Right lobe of liver (tissue), 6 donors: ENCODE measurements at regions not wholly inside any gene's neighbourhood (a gene's known extent, or its start where the extent isn't known, plus 50 kb on each side); places are given as distances from the start of the nearest gene placed in this dataset.

Experiments used
- ATAC-seq, 4 donors: fragments of 200-7000 bp; cut with Tn5 transposase; one replicate each; pipeline ENCODE4 v1.9.1; 2020; ENCODE audit warnings: mild to moderate bottlenecking in 4 of 4, moderate library complexity in 4 of 4
- DNase-seq, 3 donors: peaks; one replicate each; pipeline ENCODE4 v3.0.0-alpha.2; 2020
- H3K27ac ChIP-seq, 3 donors: fragments of 200-600 bp; one replicate each; pipeline ENCODE4 v1.8.0; 2022
- H3K27me3 ChIP-seq, 2 donors: fragments of 200-600 bp; one replicate each; pipeline ENCODE4 v1.8.0; 2022
- H3K36me3 ChIP-seq, 4 donors: fragments of 200-600 bp; sonication (generic) in 1 of 4; one replicate each; pipeline versions ENCODE4 v1.5.1 to v1.8.0; 2017 to 2022; ENCODE audit warnings: control low read depth in 1 of 4
- H3K4me1 ChIP-seq, 4 donors: fragments of 200-600 bp; sonication (generic) in 1 of 4; one replicate each; pipeline versions ENCODE4 v1.5.1 to v1.8.0; 2017 to 2022; ENCODE audit warnings: control low read depth in 1 of 4
- H3K4me3 ChIP-seq, 3 donors: fragments of 200-600 bp; one replicate each; pipeline ENCODE4 v1.8.0; 2022
- H3K9me3 ChIP-seq, 4 donors: fragments of 200-600 bp; sonication (generic) in 1 of 4; one replicate each; pipeline versions ENCODE4 v1.5.1 to v1.8.0; 2017 to 2022; ENCODE audit warnings: control low read depth in 1 of 4
- POLR2A ChIP-seq: fragments of 450-650 bp; IDR thresholded peaks from one replicate; pipeline ENCODE4 v1.6.1; 2017; ENCODE audit warnings: antibody characterized with exemption, mild to moderate bottlenecking
- WGBS: methylation state at CpG from one replicate; pipeline ENCODE4 v1.1.6; 2018; ENCODE audit warnings: low coverage, low lambda C conversion rate; ENCODE audit not compliant: insufficient coverage; ENCODE audit errors: missing lambda C conversion rate; 5-methylcytosine and 5-hydroxymethylcytosine counted together
- intact Hi-C, 2 donors: fragments of 100-400 bp; cut with DNase I; formaldehyde crosslinking; loops; one replicate each; pipeline versions ENCODE4 v1.11.2 to v1.14.1; 2022
- TF ChIP-seq, protein P1 (sequence below), 4 donors: fragments of 200-600 bp in 3 of 4; fragments of 450-650 bp in 1 of 4; IDR thresholded peaks; one replicate each; pipeline versions ENCODE4 v1.5.1 to v1.8.0; 2016 to 2022; ENCODE audit warnings: antibody characterized with exemption in 4 of 4, mild to moderate bottlenecking in 2 of 4
- donor health status: DM: no; HTN: yes; CAD: no.
- donor health status: DM: no; HTN: no; CAD: no.
- donor health status: DM: no; HTN: no; CAD: no.
- donor health status: DM: no; HTN: yes; CAD: no.
- donor health status: DM: no; HTN: yes; CAD: no.

GRCh38 chrX:2147928-2148327 lies 352.8 kb downstream of the DHRSX start:
- no peak overlapping the region for H3K4me3 ChIP-seq
- no peak overlapping the region for H3K27ac ChIP-seq
- DNase-seq = no peak
- WGBS = 51% methylated on average over 3 of the region's 3 CpGs
- no peak for ATAC-seq
- no peaks in the 10 kb centered on the region for H3K36me3 ChIP-seq
- H3K9me3 ChIP-seq = no peaks in the 10 kb centered on the region
- no peaks in the 10 kb centered on the region for H3K27me3 ChIP-seq
- TF ChIP-seq, protein P1, sequence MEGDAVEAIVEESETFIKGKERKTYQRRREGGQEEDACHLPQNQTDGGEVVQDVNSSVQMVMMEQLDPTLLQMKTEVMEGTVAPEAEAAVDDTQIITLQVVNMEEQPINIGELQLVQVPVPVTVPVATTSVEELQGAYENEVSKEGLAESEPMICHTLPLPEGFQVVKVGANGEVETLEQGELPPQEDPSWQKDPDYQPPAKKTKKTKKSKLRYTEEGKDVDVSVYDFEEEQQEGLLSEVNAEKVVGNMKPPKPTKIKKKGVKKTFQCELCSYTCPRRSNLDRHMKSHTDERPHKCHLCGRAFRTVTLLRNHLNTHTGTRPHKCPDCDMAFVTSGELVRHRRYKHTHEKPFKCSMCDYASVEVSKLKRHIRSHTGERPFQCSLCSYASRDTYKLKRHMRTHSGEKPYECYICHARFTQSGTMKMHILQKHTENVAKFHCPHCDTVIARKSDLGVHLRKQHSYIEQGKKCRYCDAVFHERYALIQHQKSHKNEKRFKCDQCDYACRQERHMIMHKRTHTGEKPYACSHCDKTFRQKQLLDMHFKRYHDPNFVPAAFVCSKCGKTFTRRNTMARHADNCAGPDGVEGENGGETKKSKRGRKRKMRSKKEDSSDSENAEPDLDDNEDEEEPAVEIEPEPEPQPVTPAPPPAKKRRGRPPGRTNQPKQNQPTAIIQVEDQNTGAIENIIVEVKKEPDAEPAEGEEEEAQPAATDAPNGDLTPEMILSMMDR (IDR thresholded peaks at IDR 0.05) = no peak
- no peak for TF ChIP-seq POLR2A
- intact Hi-C loops = no loop called here
- H3K4me1 ChIP-seq = no peaks in the 10 kb centered on the region

DNA sequence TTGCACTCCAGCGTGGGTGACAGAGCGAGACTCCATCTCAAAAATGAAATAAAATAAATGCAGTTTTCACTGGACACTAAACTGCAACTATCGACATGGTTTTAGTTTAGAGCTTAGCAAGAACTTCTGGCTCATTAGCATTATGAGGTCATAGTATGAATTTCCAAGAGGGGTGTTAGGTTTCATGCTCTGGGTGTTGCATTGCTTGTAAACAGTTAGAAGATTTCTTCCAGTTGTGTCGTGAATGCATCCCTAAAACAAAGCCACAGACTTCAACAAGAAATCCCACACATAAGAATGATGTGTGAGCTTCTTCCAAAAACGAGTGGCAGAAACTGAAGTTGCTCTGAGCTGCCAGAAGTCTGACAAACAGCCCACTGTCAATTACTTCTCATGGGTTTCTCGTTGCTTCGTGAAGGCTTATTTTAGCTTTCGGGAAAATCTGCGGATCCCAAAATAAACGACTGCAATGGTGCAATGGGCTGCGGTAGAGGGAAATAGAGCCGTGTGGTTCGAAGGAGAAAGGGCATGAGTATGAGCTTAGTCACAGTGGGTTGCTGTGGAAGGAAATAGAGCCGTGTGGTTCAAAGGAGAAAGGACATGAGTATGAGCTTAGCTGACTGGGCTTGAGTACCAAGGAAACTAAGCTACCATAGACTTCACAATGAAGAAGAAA lies 354.9 kb downstream of the DHRSX start:
- TF ChIP-seq, protein P1 (IDR thresholded peaks at IDR 0.05) = no peak
- no peak for TF ChIP-seq POLR2A
- H3K27ac ChIP-seq = no peak overlapping the region
- intact Hi-C loops = no loop called here
- no peaks in the 10 kb centered on the region for H3K36me3 ChIP-seq
- DNase-seq = no peak
- no peaks in the 10 kb centered on the region for H3K27me3 ChIP-seq
- H3K4me1 ChIP-seq = no peaks in the 10 kb centered on the region
- H3K4me3 ChIP-seq = no peak overlapping the region
- WGBS = 56% methylated on average over 13 of the region's 14 CpGs
- no peak for ATAC-seq
- no peaks in the 10 kb centered on the region for H3K9me3 ChIP-seq

DNA sequence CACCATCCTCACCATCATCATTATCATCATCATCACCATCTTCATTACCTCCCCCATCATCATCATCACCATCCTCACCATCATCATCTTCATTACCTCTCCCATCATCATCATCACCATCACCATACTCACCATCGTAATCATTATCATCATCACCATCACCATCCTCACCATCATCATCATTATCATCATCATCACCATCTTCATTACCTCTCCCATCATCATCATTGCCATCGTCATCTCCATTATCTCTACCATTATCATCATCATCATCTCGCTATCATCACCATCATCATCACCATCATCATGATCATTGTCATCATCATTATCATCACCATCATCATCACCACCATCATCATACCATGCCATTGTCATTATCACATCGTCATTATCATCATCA lies 362.9 kb downstream of the DHRSX start:
- DNase-seq (no peak), ATAC-seq (no peak)
- intact Hi-C loops = no loop called here
- no peaks in the 10 kb centered on the region for H3K27me3 ChIP-seq
- 89% methylated on average over 4 of the region's 4 CpGs for WGBS
- TF ChIP-seq POLR2A = no peak
- TF ChIP-seq, protein P1 (IDR thresholded peaks at IDR 0.05) = no peak
- no peaks in the 10 kb centered on the region for H3K4me1 ChIP-seq
- H3K9me3 ChIP-seq = no peaks in the 10 kb centered on the region
- no peak overlapping the region for H3K4me3 ChIP-seq
- H3K27ac ChIP-seq = no peak overlapping the region
- no peaks in the 10 kb centered on the region for H3K36me3 ChIP-seq

DNA sequence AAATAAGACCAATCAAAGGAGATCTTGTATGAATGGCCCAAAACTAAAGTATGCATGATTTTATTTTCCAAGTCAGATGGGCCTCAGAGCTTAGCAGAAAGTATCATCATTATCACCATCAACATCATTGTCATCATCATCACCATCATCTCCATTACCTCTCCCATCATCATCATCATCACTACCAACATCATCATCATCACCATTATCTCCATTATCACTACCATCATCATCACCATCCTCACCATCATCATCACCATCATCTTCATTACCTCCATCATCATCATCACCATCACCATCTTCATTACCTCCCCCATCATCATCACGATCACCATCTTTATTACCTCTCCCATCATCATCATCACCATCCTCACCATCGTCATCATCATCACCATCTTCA lies 363.9 kb downstream of the DHRSX start:
- H3K4me3 ChIP-seq = no peak overlapping the region
- no peak overlapping the region for H3K27ac ChIP-seq
- TF ChIP-seq, protein P1 (IDR thresholded peaks at IDR 0.05) = no peak
- no peak for TF ChIP-seq POLR2A
- H3K9me3 ChIP-seq = no peaks in the 10 kb centered on the region
- no peaks in the 10 kb centered on the region for H3K27me3 ChIP-seq
- WGBS = 81% methylated on average over 2 of the region's 2 CpGs
- ATAC-seq = no peak
- DNase-seq = no peak
- intact Hi-C loops = no loop called here
- no peaks in the 10 kb centered on the region for H3K4me1 ChIP-seq
- H3K36me3 ChIP-seq = no peaks in the 10 kb centered on the region

- no peak for TF ChIP-seq POLR2A
- TF ChIP-seq, protein P1 (IDR thresholded peaks at IDR 0.05) = no peak
- H3K27me3 ChIP-seq = no peaks in the 10 kb centered on the region
- H3K27ac ChIP-seq = no peak overlapping the region
- DNase-seq = no peak
- no peaks in the 10 kb centered on the region for H3K4me1 ChIP-seq
- 92% methylated on average over 6 of the region's 6 CpGs for WGBS
- intact Hi-C loops = no loop called here
- no peak overlapping the region for H3K4me3 ChIP-seq
- no peaks in the 10 kb centered on the region for H3K36me3 ChIP-seq
- ATAC-seq = no peak
- H3K9me3 ChIP-seq = no peaks in the 10 kb centered on the region
Measured at GRCh38 chrX:2135421-2135820, 365.4 kb downstream of the DHRSX start.
